HEK293T (cell line): ENCODE measurements at regions not wholly inside any gene's neighbourhood (a gene's known extent, or its start where the extent isn't known, plus 50 kb on each side); places are given as distances from the start of the nearest gene placed in this dataset.
"Not testable (repeated sequence)": the region's sequence is repeated elsewhere in the genome, so short reads cannot be mapped to it uniquely, and the experiment has no call there.

Experiments used
- CTCF ChIA-PET: fragments of 350-600 bp; formaldehyde crosslinking; extraction: SDS; loops from one replicate; lab custom pipeline; 2021; ENCODE audit warnings: antibody characterized with exemption, inconsistent platforms; lab: Yijun Ruan, JAX
- POLR2A ChIA-PET: fragments of 350-600 bp; formaldehyde crosslinking; extraction: SDS; loops from one replicate; lab custom pipeline; 2020; ENCODE audit warnings: antibody characterized with exemption, inconsistent platforms; lab: Yijun Ruan, JAX
- DNase-seq: peaks from one replicate; pipeline ENCODE4 v3.0.0; 2012; ENCODE audit warnings: mixed read lengths; ENCODE audit errors: extremely low spot score
- ARNT ChIP-seq: fragments of 450-650 bp; IDR thresholded peaks from 2 replicates; pipeline ENCODE4 v1.6.1; 2017; ENCODE audit warnings: mild to moderate bottlenecking
- BHLHE40 ChIP-seq: fragments of 450-650 bp; IDR thresholded peaks from 2 replicates; pipeline ENCODE4 v1.6.1; 2016; ENCODE audit warnings: mild to moderate bottlenecking, moderate library complexity, borderline replicate concordance
- CTBP1 ChIP-seq: fragments of 450-650 bp; IDR thresholded peaks from 2 replicates; pipeline ENCODE4 v1.6.1; 2016; ENCODE audit warnings: borderline replicate concordance
- ELF4 ChIP-seq: fragments of 450-650 bp; IDR thresholded peaks from 2 replicates; pipeline ENCODE4 v1.6.1; 2017; ENCODE audit warnings: antibody characterized with exemption
- FOXA1 ChIP-seq: fragments of 450-650 bp; IDR thresholded peaks from 2 replicates; pipeline ENCODE4 v1.6.1; 2016; ENCODE audit warnings: mild to moderate bottlenecking
- FOXK2 ChIP-seq: fragments of 450-650 bp; IDR thresholded peaks from 2 replicates; pipeline ENCODE4 v1.6.1; 2016; ENCODE audit warnings: mild to moderate bottlenecking
- FOXM1 ChIP-seq: fragments of 450-650 bp; IDR thresholded peaks from 2 replicates; pipeline ENCODE4 v1.6.1; 2017; ENCODE audit warnings: mild to moderate bottlenecking, borderline replicate concordance
- HDGF ChIP-seq: fragments of 450-650 bp; IDR thresholded peaks from 2 replicates; pipeline ENCODE4 v1.6.1; 2017; ENCODE audit warnings: antibody characterized with exemption, borderline replicate concordance
- L3MBTL2 ChIP-seq: fragments of 450-650 bp; conservative IDR thresholded peaks from 2 replicates; pipeline ENCODE4 v1.6.1; 2016; ENCODE audit warnings: mild to moderate bottlenecking
- LEF1 ChIP-seq: fragments of 450-650 bp; IDR thresholded peaks from 2 replicates; pipeline ENCODE4 v1.6.1; 2017; ENCODE audit warnings: mild to moderate bottlenecking, borderline replicate concordance
- NFRKB ChIP-seq: fragments of 450-650 bp; IDR thresholded peaks from 2 replicates; pipeline ENCODE4 v1.6.1; 2016; ENCODE audit warnings: mild to moderate bottlenecking, moderate library complexity
- PKNOX1 ChIP-seq: fragments of 450-650 bp; IDR thresholded peaks from 2 replicates; pipeline ENCODE4 v1.6.1; 2016
- SP1 ChIP-seq: fragments of 450-650 bp; IDR thresholded peaks from 2 replicates; pipeline ENCODE4 v1.6.1; 2017
- SUZ12 ChIP-seq: fragments of 450-650 bp; IDR thresholded peaks from 2 replicates; pipeline ENCODE4 v1.6.1; 2016; ENCODE audit warnings: mild to moderate bottlenecking
- TARDBP ChIP-seq: fragments of 450-650 bp; IDR thresholded peaks from 2 replicates; pipeline ENCODE4 v1.6.1; 2016
- ZNF384 ChIP-seq: fragments of 450-650 bp; IDR thresholded peaks from 2 replicates; pipeline ENCODE4 v1.6.1; 2016

GRCh38 chrX:93868289-93868965 lies 194.4 kb downstream of the FAM133A start:
- no peak for TF ChIP-seq SUZ12
- TF ChIP-seq BHLHE40: no peak
- TF ChIP-seq HDGF: no peak
- no peak for TF ChIP-seq L3MBTL2
- no peak for TF ChIP-seq FOXA1
- no peak for TF ChIP-seq NFRKB
- TF ChIP-seq PKNOX1: no peak
- TF ChIP-seq CTBP1: no peak
- no peak for TF ChIP-seq ZNF384
- TF ChIP-seq TARDBP: no peak
- TF ChIP-seq ELF4: no peak
- no peak for TF ChIP-seq ARNT
- TF ChIP-seq FOXM1: no peak
- no peak for TF ChIP-seq SP1
- TF ChIP-seq LEF1: no peak
- TF ChIP-seq FOXK2: no peak
- no peak for DNase-seq
- POLR2A ChIA-PET: no interaction called here
- CTCF ChIA-PET: no interaction called here

GRCh38 chrX:93874554-93874953 lies 200.5 kb downstream of the FAM133A start:
- TF ChIP-seq SUZ12: no peak
- TF ChIP-seq ELF4: no peak
- no peak for TF ChIP-seq CTBP1
- no peak for TF ChIP-seq ZNF384
- no peak for TF ChIP-seq PKNOX1
- no peak for TF ChIP-seq TARDBP
- TF ChIP-seq L3MBTL2: no peak
- TF ChIP-seq SP1: no peak
- TF ChIP-seq ARNT: no peak
- no peak for TF ChIP-seq HDGF
- TF ChIP-seq LEF1: no peak
- TF ChIP-seq NFRKB: no peak
- no peak for TF ChIP-seq BHLHE40
- TF ChIP-seq FOXM1: no peak
- TF ChIP-seq FOXA1: no peak
- no peak for TF ChIP-seq FOXK2
- ChIA-PET POLR2A (no interaction called here), CTCF (no interaction called here)
- DNase-seq: peak; percentile 17

- ChIA-PET CTCF (no interaction called here), POLR2A (no interaction called here)
- no peak for DNase-seq
- TF ChIP-seq FOXK2: no peak
- no peak for TF ChIP-seq TARDBP
- no peak for TF ChIP-seq ARNT
- TF ChIP-seq NFRKB: no peak
Observed at GRCh38 chrX:93875621-93876282, 201.7 kb downstream of the FAM133A start.

- CTCF ChIA-PET, DNase-seq, POLR2A ChIA-PET: not testable (repeated sequence)
Observed at GRCh38 chrX:93921041-93921440, 247.0 kb downstream of the FAM133A start.

- DNase-seq: no peak
- ChIA-PET CTCF (no interaction called here), POLR2A (no interaction called here)
- TF ChIP-seq TARDBP (no peak), L3MBTL2 (no peak), LEF1 (no peak), ELF4 (no peak), NFRKB (no peak), ZNF384 (no peak), FOXA1 (no peak), HDGF (no peak), FOXK2 (no peak), BHLHE40 (no peak), CTBP1 (no peak), PKNOX1 (no peak), ARNT (no peak), SP1 (no peak), FOXM1 (no peak), SUZ12 (no peak)
Observed at GRCh38 chrX:93932471-93933220, 258.6 kb downstream of the FAM133A start.

GRCh38 chrX:93977641-93978040 lies 303.6 kb downstream of the FAM133A start:
- DNase-seq: no peak
- TF ChIP-seq ZNF384: no peak
- ChIA-PET POLR2A (no interaction called here), CTCF (no interaction called here)
